ENCODE measurements at regions not wholly inside any gene's neighbourhood (a gene's known extent, or its start where the extent isn't known, plus 50 kb on each side); places are given as distances from the start of the nearest gene placed in this dataset.

DNA sequence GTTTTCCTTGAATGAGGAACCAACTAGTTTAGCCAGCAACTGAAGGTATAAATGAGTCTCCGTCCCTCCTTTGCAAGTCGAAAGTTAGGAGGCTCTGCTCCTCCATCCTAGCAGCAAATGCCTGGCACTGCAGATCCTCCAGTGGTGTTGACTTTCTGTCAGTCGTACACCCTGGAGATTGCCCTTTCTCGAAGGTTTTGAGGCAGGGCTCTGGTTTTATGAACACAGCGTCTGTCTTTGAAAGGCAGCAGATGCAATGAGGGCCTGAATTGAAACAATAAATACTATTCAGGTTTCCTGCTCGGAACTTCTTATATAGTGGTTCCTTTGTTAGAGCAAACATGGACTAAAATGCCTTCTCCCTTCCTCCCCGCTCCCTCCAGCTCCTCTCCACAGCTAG lies 284.0 kb downstream of the TMEM38B start:
- TF ChIP-seq, protein P1, sequence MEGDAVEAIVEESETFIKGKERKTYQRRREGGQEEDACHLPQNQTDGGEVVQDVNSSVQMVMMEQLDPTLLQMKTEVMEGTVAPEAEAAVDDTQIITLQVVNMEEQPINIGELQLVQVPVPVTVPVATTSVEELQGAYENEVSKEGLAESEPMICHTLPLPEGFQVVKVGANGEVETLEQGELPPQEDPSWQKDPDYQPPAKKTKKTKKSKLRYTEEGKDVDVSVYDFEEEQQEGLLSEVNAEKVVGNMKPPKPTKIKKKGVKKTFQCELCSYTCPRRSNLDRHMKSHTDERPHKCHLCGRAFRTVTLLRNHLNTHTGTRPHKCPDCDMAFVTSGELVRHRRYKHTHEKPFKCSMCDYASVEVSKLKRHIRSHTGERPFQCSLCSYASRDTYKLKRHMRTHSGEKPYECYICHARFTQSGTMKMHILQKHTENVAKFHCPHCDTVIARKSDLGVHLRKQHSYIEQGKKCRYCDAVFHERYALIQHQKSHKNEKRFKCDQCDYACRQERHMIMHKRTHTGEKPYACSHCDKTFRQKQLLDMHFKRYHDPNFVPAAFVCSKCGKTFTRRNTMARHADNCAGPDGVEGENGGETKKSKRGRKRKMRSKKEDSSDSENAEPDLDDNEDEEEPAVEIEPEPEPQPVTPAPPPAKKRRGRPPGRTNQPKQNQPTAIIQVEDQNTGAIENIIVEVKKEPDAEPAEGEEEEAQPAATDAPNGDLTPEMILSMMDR (IDR thresholded peaks at IDR 0.05; ENCODE audit: poor library complexity, severe bottlenecking), result no peak
- TF ChIP-seq EP300 (conservative IDR thresholded peaks at IDR 0.05; ENCODE audit: poor library complexity, severe bottlenecking) (no peak), EZH2 (IDR thresholded peaks at IDR 0.05; ENCODE audit: borderline replicate concordance, insufficient read depth, low read length, poor library complexity, severe bottlenecking) (no peak), POLR2AphosphoS5 (IDR thresholded peaks at IDR 0.05) (no peak), SMC3 (conservative IDR thresholded peaks at IDR 0.05; ENCODE audit: poor library complexity) (no peak)
- TF ChIP-seq, protein P2, sequence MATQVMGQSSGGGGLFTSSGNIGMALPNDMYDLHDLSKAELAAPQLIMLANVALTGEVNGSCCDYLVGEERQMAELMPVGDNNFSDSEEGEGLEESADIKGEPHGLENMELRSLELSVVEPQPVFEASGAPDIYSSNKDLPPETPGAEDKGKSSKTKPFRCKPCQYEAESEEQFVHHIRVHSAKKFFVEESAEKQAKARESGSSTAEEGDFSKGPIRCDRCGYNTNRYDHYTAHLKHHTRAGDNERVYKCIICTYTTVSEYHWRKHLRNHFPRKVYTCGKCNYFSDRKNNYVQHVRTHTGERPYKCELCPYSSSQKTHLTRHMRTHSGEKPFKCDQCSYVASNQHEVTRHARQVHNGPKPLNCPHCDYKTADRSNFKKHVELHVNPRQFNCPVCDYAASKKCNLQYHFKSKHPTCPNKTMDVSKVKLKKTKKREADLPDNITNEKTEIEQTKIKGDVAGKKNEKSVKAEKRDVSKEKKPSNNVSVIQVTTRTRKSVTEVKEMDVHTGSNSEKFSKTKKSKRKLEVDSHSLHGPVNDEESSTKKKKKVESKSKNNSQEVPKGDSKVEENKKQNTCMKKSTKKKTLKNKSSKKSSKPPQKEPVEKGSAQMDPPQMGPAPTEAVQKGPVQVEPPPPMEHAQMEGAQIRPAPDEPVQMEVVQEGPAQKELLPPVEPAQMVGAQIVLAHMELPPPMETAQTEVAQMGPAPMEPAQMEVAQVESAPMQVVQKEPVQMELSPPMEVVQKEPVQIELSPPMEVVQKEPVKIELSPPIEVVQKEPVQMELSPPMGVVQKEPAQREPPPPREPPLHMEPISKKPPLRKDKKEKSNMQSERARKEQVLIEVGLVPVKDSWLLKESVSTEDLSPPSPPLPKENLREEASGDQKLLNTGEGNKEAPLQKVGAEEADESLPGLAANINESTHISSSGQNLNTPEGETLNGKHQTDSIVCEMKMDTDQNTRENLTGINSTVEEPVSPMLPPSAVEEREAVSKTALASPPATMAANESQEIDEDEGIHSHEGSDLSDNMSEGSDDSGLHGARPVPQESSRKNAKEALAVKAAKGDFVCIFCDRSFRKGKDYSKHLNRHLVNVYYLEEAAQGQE (IDR thresholded peaks at IDR 0.05; ENCODE audit: borderline replicate concordance), result no peak

All from neural cell (in vitro differentiated cells).